Stomach (tissue), 8 donors: ENCODE measurements at regions not wholly inside any gene's neighbourhood (a gene's known extent, or its start where the extent isn't known, plus 50 kb on each side); places are given as distances from the start of the nearest gene placed in this dataset.

Source experiments
- DNase-seq, 2 donors: peaks; one replicate each; pipeline versions ENCODE4 v3.0.0 to v3.0.0-alpha.2; 2013 to 2019
- H3K27ac ChIP-seq, 5 donors: fragments of 200-600 bp in 4 of 5; sonication (generic) in 4 of 5; one replicate each; pipeline ENCODE4 v1.5.1; 2013 to 2019; ENCODE audit warnings: mild to moderate bottlenecking in 1 of 5, moderate library complexity in 1 of 5
- H3K27me3 ChIP-seq, 3 donors: fragments of 200-600 bp; sonication (generic); one replicate each; pipeline ENCODE4 v1.5.1; 2017 to 2019; ENCODE audit warnings: mixed run types in 1 of 3
- H3K36me3 ChIP-seq, 4 donors: fragments of 200-600 bp; sonication (generic); 1 replicate in 3 of 4; 2 replicates in 1 of 4; pipeline ENCODE4 v1.5.1; 2016 to 2019
- H3K4me1 ChIP-seq, 4 donors: fragments of 200-600 bp; sonication (generic); one replicate each; pipeline ENCODE4 v1.5.1; 2016 to 2019
- H3K4me3 ChIP-seq, 4 donors: fragments of 200-600 bp; sonication (generic) in 3 of 4; one replicate each; pipeline ENCODE4 v1.5.1; 2016 to 2019; ENCODE audit warnings: mild to moderate bottlenecking in 1 of 4
- H3K9me3 ChIP-seq, 4 donors: fragments of 200-600 bp; sonication (generic); one replicate each; pipeline ENCODE4 v1.5.1; 2016 to 2019
- EP300 ChIP-seq: sonication (generic); formaldehyde crosslinking; IDR thresholded peaks from one replicate; pipeline ENCODE4 v1.6.1; 2017; ENCODE audit warnings: antibody characterized with exemption
- POLR2A ChIP-seq, 4 donors: fragments of 450-650 bp; IDR thresholded peaks; one replicate each; pipeline ENCODE4 v1.6.1; 2016; ENCODE audit warnings: antibody characterized with exemption in 4 of 4, control low read depth in 2 of 4, mild to moderate bottlenecking in 1 of 4, moderate library complexity in 1 of 4
- POLR2AphosphoS5 ChIP-seq, 3 donors: sonication (generic); formaldehyde crosslinking; IDR thresholded peaks; one replicate each; pipeline ENCODE4 v1.6.1; 2016; ENCODE audit warnings: antibody characterized with exemption in 3 of 3
- WGBS, 5 donors: extraction: QIAGEN DNeasy Blood & Tissue Kit in 3 of 5; methylation state at CpG; one replicate each; pipeline versions ENCODE4 v1.1.5 to v1.1.7; 2013 to 2018; 5-methylcytosine and 5-hydroxymethylcytosine counted together
- intact Hi-C: fragments of 100-400 bp; cut with DNase I; formaldehyde crosslinking; loops from one replicate; pipeline ENCODE4 v1.15.1; 2023; ENCODE audit warnings: low total_unique reads
- TF ChIP-seq, protein P1 (sequence below), 7 experiments: fragments of 450-650 bp in 4 of 7; fragments of 200-600 bp in 3 of 7; sonication (generic) in 3 of 7; IDR thresholded peaks; one replicate each; pipeline ENCODE4 v1.5.1; 2016 to 2019; ENCODE audit warnings: antibody characterized with exemption in 7 of 7, control low read depth in 2 of 7, mild to moderate bottlenecking in 1 of 7
- donor health status: healthy with polysubstance abuse.
- donor health status: Bipolar disorder and iron deficiency.
- donor health status: healthy.

DNA sequence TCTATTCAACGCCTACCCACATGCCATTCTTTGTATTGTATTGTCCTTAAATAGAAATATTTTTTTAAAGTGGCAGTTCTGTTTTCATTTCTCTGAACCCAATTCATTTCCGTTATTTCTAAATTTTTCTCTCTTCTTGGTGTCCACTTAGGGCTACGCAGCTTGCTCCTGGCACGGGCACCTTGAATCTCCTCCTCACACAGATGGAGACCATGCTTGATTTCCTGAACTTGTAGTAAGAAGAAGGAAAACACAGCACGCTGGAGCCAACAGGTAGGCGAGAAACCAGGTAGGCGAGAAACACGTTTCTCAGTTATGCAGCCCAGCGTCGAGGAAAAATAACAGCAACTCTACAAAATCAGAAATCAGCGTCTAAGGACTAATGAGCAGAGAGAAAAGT lies 428.9 kb downstream of the STK39 start:
- intact Hi-C loops, result no loop called here
- Histone ChIP-seq H3K4me1 (peaks cover 0 to 7% (median 5%) of the 10 kb centered on the region in 4 donors), H3K4me3 (no peak overlapping the region), H3K9me3 (no peaks in the 10 kb centered on the region), H3K36me3 (no peaks in the 10 kb centered on the region), H3K27ac (no peak overlapping the region), H3K27me3 (no peaks in the 10 kb centered on the region)
- TF ChIP-seq POLR2A (IDR thresholded peaks at IDR 0.05), result no peak
- 85 to 96% (median 92%) methylated on average over 11 of the region's 11 CpGs for WGBS, 5 donors
- no peak for DNase-seq

DNA sequence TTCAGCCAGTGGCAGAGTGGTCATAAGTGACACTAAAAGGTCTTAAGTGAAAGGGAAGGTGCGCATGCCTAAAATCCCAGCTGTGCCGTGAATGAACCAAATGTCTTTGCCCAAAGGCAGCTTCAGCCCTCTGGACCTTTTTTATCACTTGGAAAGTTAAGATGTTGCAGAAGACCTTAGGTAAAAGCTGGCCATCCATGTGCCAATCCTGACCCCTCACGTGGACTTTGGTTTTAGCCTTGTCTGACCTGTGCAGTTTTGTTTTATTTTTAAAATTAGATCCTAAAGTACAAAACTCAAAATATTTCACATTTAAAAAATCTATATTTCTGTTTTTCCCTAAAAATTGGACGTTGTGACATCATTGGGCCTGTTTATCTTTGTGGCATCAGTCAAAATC lies 429.5 kb downstream of the STK39 start:
- WGBS, 5 donors, result 80 to 94% (median 89%) methylated on average over 4 of the region's 4 CpGs
- no peaks in the 10 kb centered on the region for H3K27me3 ChIP-seq
- H3K36me3 ChIP-seq, result no peaks in the 10 kb centered on the region
- no peaks in the 10 kb centered on the region for H3K9me3 ChIP-seq
- TF ChIP-seq POLR2AphosphoS5 (IDR thresholded peaks at IDR 0.05) (no peak), POLR2A (IDR thresholded peaks at IDR 0.05) (no peak), EP300 (no peak)
- TF ChIP-seq, protein P1, sequence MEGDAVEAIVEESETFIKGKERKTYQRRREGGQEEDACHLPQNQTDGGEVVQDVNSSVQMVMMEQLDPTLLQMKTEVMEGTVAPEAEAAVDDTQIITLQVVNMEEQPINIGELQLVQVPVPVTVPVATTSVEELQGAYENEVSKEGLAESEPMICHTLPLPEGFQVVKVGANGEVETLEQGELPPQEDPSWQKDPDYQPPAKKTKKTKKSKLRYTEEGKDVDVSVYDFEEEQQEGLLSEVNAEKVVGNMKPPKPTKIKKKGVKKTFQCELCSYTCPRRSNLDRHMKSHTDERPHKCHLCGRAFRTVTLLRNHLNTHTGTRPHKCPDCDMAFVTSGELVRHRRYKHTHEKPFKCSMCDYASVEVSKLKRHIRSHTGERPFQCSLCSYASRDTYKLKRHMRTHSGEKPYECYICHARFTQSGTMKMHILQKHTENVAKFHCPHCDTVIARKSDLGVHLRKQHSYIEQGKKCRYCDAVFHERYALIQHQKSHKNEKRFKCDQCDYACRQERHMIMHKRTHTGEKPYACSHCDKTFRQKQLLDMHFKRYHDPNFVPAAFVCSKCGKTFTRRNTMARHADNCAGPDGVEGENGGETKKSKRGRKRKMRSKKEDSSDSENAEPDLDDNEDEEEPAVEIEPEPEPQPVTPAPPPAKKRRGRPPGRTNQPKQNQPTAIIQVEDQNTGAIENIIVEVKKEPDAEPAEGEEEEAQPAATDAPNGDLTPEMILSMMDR (IDR thresholded peaks at IDR 0.05), result no peak
- H3K27ac ChIP-seq, result no peak overlapping the region
- DNase-seq, result no peak
- intact Hi-C loops, result no loop called here
- H3K4me3 ChIP-seq, result no peak overlapping the region
- peaks cover 0 to 7% (median 5%) of the 10 kb centered on the region in 4 donors for H3K4me1 ChIP-seq

DNA sequence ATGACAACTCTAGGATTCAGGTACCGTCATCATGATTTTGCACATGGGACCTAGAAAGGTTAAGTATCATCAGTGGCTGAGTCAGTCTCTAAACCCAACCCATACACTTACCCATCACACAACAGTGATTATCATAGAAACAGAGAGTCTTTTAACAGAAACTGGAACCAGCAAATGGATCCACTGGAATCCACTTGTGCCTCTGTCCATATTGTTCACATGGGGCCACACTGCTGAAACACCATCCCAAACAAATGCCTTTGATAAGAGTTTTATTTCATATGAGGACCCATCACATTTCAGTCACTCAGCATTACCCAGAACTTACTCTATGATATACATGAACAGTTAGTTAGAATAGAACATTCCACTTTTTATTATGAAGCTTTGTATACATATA lies 430.0 kb downstream of the STK39 start:
- intact Hi-C loops, result no loop called here
- WGBS, 5 donors, result 34 to 100% (median 97%) methylated on average over 1 of the region's 1 CpG

GRCh38 chr2:167816874-167817290 lies 430.5 kb downstream of the STK39 start:
- H3K27ac ChIP-seq, result no peak overlapping the region
- WGBS, 5 donors, result 3 to 28% (median 20%) methylated on average over 1 of the region's 1 CpG

More for the DNA sequence above, 430.0 kb downstream of the STK39 start:
- Histone ChIP-seq H3K27ac (no peak overlapping the region), H3K36me3 (no peaks in the 10 kb centered on the region), H3K4me3 (no peak overlapping the region), H3K9me3 (no peaks in the 10 kb centered on the region), H3K4me1 (peaks cover 0 to 7% (median 5%) of the 10 kb centered on the region in 4 donors), H3K27me3 (no peaks in the 10 kb centered on the region)
- DNase-seq, result no peak
- TF ChIP-seq EP300, result no peak
- TF ChIP-seq POLR2AphosphoS5 (IDR thresholded peaks at IDR 0.05), result no peak
- TF ChIP-seq, protein P1 (IDR thresholded peaks at IDR 0.05), result no peak
- no peak for TF ChIP-seq POLR2A (IDR thresholded peaks at IDR 0.05)

More at GRCh38 chr2:167816874-167817290, 430.5 kb downstream of the STK39 start:
- no peaks in the 10 kb centered on the region for H3K27me3 ChIP-seq
- H3K9me3 ChIP-seq, result no peaks in the 10 kb centered on the region
- intact Hi-C loops, result no loop called here
- H3K36me3 ChIP-seq, result no peaks in the 10 kb centered on the region
- H3K4me3 ChIP-seq, result no peak overlapping the region
- TF ChIP-seq POLR2A (IDR thresholded peaks at IDR 0.05), result no peak
- TF ChIP-seq, protein P1 (IDR thresholded peaks at IDR 0.05), result no peak
- TF ChIP-seq EP300, result no peak
- TF ChIP-seq POLR2AphosphoS5 (IDR thresholded peaks at IDR 0.05), result no peak
- peaks cover 0 to 7% (median 5%) of the 10 kb centered on the region in 4 donors for H3K4me1 ChIP-seq
- DNase-seq, result no peak
